Immature natural killer cell (primary cell): ENCODE measurements at regions not wholly inside any gene's neighbourhood (a gene's known extent, or its start where the extent isn't known, plus 50 kb on each side); places are given as distances from the start of the nearest gene placed in this dataset.

Experiments
- DNase-seq, 3 donors: peaks; one replicate each; pipeline ENCODE4 v3.0.0; 2022; ENCODE audit warnings: mixed read lengths in 1 of 3
- H3K27ac Mint-ChIP-seq, 6 donors: one replicate each; pipeline ENCODE4 v1.8.0; 2020; ENCODE audit warnings: mixed read lengths in 6 of 6, mild to moderate bottlenecking in 5 of 6, inconsistent platforms in 4 of 6, moderate library complexity in 3 of 6
- H3K27me3 Mint-ChIP-seq, 3 donors: one replicate each; pipeline ENCODE4 v1.8.0; 2020 to 2021; ENCODE audit warnings: low read depth in 3 of 3, mild to moderate bottlenecking in 3 of 3, mixed read lengths in 3 of 3, moderate library complexity in 3 of 3, inconsistent platforms in 1 of 3
- H3K36me3 Mint-ChIP-seq, 3 donors: one replicate each; pipeline ENCODE4 v1.8.0; 2020; ENCODE audit warnings: mixed read lengths in 3 of 3, inconsistent platforms in 2 of 3, mild to moderate bottlenecking in 2 of 3
- H3K4me1 Mint-ChIP-seq, 2 donors: one replicate each; pipeline ENCODE4 v1.8.0; 2020; ENCODE audit warnings: inconsistent platforms in 2 of 2, mild to moderate bottlenecking in 2 of 2, mixed read lengths in 2 of 2, moderate library complexity in 1 of 2
- H3K4me3 Mint-ChIP-seq, 5 donors: one replicate each; pipeline ENCODE4 v1.8.0; 2020; ENCODE audit warnings: mild to moderate bottlenecking in 5 of 5, mixed read lengths in 5 of 5, inconsistent platforms in 3 of 5, moderate library complexity in 3 of 5
- H3K9me3 Mint-ChIP-seq, 6 donors: one replicate each; pipeline ENCODE4 v1.8.0; 2020; ENCODE audit warnings: mild to moderate bottlenecking in 6 of 6, mixed read lengths in 6 of 6, inconsistent platforms in 4 of 6, moderate library complexity in 3 of 6

DNA sequence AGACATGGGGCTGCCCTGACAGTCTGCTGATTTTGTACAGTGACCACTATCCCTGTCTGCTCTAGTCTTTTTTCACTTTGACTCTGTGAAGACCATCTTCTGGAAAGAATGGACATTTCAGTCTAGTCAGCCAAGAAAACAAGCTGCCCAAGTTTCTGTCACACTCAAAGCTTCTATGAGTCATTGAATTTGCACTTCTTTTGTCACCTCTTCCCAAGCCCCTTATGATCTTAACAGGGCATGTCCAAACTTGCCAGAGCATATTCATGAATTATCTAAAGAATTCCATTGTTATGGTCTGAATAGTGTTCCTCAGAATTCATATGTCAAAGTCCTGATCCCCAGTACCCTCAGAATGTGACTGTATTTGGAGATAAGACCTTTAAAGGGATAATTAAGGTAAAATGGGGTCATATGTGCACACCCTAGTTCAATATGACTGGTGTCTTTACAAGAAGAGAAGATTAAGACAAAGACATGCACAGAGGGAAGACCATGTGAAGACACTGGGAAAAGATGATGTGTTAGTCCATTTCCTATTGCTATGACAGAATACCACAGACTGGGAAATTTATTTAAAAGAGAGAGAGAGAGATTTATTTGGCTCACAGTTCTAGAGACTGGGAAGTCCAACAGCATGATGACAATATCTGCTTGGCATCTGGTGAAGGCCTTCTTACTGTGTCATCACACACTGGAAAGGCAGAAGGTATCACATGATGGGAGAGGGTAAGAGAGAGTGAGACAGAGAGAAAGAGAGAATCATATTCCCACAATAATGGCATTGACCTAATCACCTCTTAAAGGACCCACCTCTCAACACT is 242.6 kb downstream of the BTG1 start:
- Mint-ChIP-seq H3K27ac (peak overlapping the region; percentile 8 to 87 (median 58)), H3K27me3 (peaks cover 1 to 2% (median 2%) of the 10 kb centered on the region in 3 donors), H3K4me1 (peaks cover 26 to 38% of the 10 kb centered on the region in 2 donors), H3K4me3 (peak overlapping the region in 1 of 5 donors; percentile 18), H3K9me3 (peaks cover 0 to 4% (median 0%) of the 10 kb centered on the region in 6 donors), H3K36me3 (peaks cover 5 to 20% (median 15%) of the 10 kb centered on the region in 3 donors)
- peak in 1 of 3 donors; percentile 12 for DNase-seq

DNA sequence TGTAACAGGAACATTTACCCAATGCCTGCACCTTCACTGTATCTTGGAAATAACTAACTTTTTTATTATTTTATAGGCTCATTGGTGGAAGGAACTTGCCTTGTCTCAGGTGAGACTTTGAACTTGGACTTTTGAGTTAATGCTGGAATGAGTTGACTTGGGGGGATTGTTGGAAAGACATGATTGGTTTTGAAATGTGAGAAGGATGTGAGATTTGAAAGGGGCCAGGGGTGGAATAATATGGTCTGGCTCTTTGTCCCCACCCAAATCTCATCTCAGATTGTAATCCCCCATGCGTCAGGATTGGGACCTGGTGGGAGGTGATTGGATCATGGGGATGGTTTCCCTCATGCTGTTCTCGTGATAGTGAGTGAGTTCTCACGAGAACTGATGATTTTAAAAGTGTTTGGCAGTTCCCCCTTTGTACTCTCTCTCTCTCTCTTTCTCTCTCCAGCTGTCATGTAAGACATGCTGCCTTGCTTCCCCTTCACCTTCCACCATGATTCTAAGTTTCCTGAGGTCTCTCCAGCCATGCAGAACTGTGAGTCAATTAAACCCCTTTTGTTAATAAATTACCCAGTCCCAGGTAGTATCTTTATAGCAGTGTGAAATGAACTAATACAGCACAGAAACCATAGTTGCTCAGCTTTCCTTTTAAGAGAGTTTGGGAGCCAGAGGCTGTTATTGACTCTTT is 244.1 kb downstream of the BTG1 start:
- Mint-ChIP-seq H3K4me3 (no peak overlapping the region), H3K36me3 (peaks cover 10 to 25% (median 24%) of the 10 kb centered on the region in 3 donors), H3K4me1 (peaks cover 26 to 38% of the 10 kb centered on the region in 2 donors), H3K9me3 (peaks cover 0 to 4% (median 0%) of the 10 kb centered on the region in 6 donors), H3K27ac (peak overlapping the region in 3 of 6 donors; percentile 2 to 80 (median 65)), H3K27me3 (peaks cover 1 to 2% (median 2%) of the 10 kb centered on the region in 3 donors)
- DNase-seq, result no peak

DNA sequence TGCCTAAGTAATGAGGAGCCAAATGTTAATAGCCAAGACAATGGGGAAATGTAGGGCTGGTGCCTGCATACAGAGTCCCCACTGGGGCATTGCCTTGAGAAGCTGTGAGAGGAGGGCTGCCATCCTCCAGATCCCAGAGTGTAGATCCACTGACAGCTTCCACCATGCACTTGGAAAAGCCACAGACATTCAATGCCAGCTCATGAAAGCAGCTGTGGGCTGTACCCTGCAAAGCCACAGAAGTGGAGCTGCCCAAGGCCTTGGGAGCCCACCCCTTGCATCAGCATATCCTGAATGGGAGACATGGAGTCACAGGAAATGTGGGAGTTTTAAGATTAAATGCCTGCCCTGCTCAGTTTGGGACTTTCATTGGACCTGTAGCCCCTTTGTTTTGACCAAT is 244.7 kb downstream of the BTG1 start:
- Mint-ChIP-seq H3K27ac (no peak overlapping the region), H3K36me3 (peaks cover 10 to 25% (median 24%) of the 10 kb centered on the region in 3 donors), H3K4me1 (peaks cover 26 to 38% of the 10 kb centered on the region in 2 donors), H3K4me3 (no peak overlapping the region), H3K27me3 (peaks cover 1 to 2% (median 2%) of the 10 kb centered on the region in 3 donors), H3K9me3 (peaks cover 0 to 4% (median 0%) of the 10 kb centered on the region in 6 donors)
- no peak for DNase-seq

DNA sequence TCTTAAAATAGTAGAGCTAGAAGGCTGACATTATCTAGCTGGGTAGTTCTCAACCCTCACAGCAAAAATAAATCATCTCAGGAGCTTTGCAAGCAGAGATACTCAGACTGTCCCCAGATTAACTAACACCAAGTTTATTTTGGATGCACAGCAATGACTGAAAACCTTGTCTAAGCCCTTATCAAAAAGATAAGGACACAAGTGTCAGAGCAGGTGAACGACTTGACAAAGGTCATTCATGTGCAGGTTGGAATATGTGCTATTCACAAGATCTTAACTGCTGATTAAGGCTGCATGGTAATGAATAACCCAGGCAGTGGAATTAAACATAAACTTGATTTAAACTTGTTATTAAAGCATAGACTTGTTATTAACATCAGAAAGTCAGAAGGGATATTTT is 246.6 kb downstream of the BTG1 start:
- H3K27me3 Mint-ChIP-seq, result peaks cover 1 to 4% (median 2%) of the 10 kb centered on the region in 3 donors
- peaks cover 0 to 4% (median 0%) of the 10 kb centered on the region in 6 donors for H3K9me3 Mint-ChIP-seq
- H3K4me1 Mint-ChIP-seq, result peaks cover 15 to 24% of the 10 kb centered on the region in 2 donors
- H3K27ac Mint-ChIP-seq, result no peak overlapping the region
- no peak overlapping the region for H3K4me3 Mint-ChIP-seq
- DNase-seq, result no peak
- H3K36me3 Mint-ChIP-seq, result peaks cover 10 to 24% (median 21%) of the 10 kb centered on the region in 3 donors

DNA sequence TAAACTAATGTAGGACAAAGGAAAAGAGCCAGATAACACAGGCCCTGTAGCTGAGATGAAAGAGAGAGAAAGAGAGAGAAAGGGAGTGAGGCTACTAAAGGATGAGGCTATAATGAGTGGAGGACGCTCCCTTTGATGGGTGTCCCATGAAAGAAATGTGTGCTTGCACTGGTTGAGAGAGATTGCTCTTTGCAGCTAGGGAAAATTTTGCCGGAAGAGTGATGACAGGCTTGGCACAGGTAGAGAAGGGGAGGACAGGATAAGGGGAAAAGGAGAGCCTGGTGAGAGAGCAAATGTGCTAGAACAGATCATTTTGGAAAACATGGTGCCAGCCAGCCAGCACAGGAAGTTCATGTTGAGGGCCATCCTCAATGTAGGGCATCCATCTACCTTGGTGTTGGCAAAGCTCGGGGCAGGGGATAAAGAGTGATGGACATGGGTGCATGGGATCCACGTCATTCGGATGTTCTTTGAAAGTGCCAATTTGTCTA is 248.6 kb downstream of the BTG1 start:
- no peak overlapping the region for H3K4me3 Mint-ChIP-seq
- peak overlapping the region in 2 of 6 donors; percentile 5 to 53 for H3K27ac Mint-ChIP-seq
- H3K4me1 Mint-ChIP-seq, result peaks cover under 1 to 5% of the 10 kb centered on the region in 2 donors
- no peak for DNase-seq
- peaks cover 0 to 4% (median 0%) of the 10 kb centered on the region in 6 donors for H3K9me3 Mint-ChIP-seq
- peaks cover 5 to 15% (median 14%) of the 10 kb centered on the region in 3 donors for H3K36me3 Mint-ChIP-seq
- peaks cover 1 to 5% (median 4%) of the 10 kb centered on the region in 3 donors for H3K27me3 Mint-ChIP-seq

DNA sequence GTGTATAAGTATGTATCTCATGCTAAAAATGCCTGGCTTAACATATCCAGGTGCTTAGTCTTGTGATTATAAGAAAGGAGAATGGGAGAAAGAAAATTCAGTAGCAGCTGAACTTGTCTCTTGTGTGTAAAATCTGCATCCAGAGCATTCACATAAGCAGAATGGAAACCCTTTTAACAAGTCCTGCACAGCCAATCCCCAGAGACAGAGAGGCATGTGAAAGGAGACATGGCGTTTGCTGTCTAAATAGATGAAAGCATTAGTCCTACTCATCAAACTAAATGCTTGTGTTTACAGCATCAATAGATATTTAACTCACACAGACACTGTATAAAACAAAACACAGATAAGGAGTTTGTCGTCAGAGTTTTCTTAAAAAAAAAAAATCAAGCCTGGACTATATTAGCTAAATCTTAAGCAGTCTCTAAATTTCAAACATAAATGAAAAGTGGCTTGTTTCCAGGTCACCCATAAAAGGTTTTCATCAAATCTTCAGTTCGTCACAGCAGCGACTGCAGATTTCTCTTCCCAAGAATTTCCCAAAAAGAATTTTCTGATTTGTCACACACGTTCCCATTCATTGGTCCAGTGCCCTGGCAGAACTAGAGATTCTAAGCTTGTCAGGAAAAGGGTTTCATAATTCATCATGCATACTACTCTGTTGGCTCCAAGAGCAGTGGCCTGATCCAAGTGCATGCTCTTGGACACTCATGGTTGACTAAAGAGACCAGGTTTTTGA is 249.2 kb downstream of the BTG1 start:
- peaks cover 0 to 1% (median 0%) of the 10 kb centered on the region in 6 donors for H3K9me3 Mint-ChIP-seq
- H3K27me3 Mint-ChIP-seq, result peaks cover 1 to 5% (median 2%) of the 10 kb centered on the region in 3 donors
- no peaks in the 10 kb centered on the region for H3K4me1 Mint-ChIP-seq
- H3K36me3 Mint-ChIP-seq, result peaks cover 5 to 16% (median 15%) of the 10 kb centered on the region in 3 donors
- peak overlapping the region in 1 of 6 donors; percentile 5 for H3K27ac Mint-ChIP-seq
- no peak overlapping the region for H3K4me3 Mint-ChIP-seq
- no peak for DNase-seq

DNA sequence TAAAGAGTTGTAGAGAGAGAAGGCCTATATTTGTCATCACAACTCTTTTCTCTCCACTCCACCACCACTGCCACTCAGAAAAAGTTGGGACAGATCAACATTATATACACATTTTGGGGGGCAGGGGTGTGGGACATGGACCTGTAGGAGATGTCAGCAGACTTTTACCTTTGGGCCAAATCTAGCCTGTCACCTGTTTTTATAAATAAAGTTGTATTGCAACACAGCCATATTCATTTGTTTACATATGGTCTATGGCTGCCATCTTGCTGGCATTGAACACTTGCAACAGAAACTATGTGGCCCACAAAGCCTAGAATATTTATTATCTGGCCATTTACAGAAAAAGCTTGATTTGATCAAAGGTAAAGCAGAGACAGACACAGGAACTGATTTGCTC is 250.7 kb downstream of the BTG1 start:
- Mint-ChIP-seq H3K4me3 (no peak overlapping the region), H3K9me3 (peaks cover 0 to 1% (median 0%) of the 10 kb centered on the region in 6 donors), H3K27ac (no peak overlapping the region), H3K27me3 (peaks cover 1 to 3% (median 2%) of the 10 kb centered on the region in 3 donors), H3K36me3 (peaks cover 5 to 10% (median 9%) of the 10 kb centered on the region in 3 donors), H3K4me1 (no peaks in the 10 kb centered on the region)
- DNase-seq, result no peak

DNA sequence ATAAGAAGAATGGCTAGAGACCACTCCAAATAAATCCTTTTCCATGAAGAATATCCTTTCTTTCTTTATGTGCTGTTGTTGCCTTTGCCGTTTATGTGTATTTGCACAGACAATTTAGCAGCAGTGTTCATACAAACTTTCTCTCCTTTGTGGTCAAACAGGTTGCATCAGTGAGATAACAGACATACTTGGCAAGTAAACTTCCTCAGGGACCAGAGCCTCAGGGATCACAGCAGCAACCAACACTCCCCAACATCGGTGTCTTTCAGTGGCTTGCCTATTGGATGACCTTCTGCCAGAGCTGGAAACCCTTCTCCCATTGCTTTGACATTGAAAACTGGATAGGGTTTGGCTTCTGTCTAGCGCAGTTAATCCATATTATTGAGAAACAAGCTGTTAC is 252.2 kb downstream of the BTG1 start:
- Mint-ChIP-seq H3K27ac (peak overlapping the region in 2 of 6 donors; percentile 3 to 32), H3K4me1 (no peaks in the 10 kb centered on the region), H3K9me3 (no peaks in the 10 kb centered on the region), H3K27me3 (peaks cover 0 to 3% (median 2%) of the 10 kb centered on the region in 3 donors), H3K4me3 (no peak overlapping the region), H3K36me3 (peaks cover 5 to 14% (median 9%) of the 10 kb centered on the region in 3 donors)
- no peak for DNase-seq

DNA sequence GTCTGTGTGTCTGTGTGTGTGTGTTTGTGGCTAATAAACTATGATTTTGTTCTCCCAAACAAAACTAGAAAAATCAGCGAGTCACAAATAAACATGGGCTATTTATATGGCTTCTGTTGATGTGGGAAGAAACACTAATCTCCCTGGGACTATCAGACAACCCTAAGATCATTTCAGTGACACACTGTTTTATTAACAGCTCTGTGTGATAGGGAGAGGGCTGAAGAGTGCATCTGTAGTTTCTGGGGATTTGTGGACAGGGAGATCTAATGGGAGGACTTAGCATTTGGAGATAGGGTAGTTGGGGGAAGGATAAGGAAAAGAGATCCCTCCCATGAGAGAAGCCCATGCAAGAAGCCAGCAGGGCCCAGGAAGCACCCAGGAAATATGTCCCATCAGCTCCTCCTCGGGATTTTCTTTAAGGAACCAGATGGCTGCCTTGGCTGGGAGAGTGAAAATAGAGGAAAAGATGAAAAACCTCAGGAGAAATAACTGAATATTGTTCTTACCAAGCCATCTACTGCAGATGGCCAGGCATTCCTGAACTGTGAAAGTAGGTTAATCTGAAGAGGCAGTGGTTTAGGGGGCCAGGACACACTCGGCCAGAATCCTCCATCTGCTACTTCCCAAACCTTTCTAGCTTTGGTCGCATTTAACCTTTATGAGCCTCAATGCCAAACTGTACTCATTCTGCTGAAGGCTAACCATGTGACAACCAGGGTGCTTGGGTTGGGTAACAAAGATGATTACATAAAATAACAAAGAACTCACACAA is 253.4 kb downstream of the BTG1 start:
- Mint-ChIP-seq H3K27me3 (peaks cover 0 to 3% (median 2%) of the 10 kb centered on the region in 3 donors), H3K4me1 (no peaks in the 10 kb centered on the region), H3K36me3 (peaks cover 4 to 14% (median 5%) of the 10 kb centered on the region in 3 donors), H3K9me3 (no peaks in the 10 kb centered on the region), H3K27ac (peak overlapping the region in 2 of 6 donors; percentile 67 to 82), H3K4me3 (no peak overlapping the region)
- DNase-seq, result no peak

DNA sequence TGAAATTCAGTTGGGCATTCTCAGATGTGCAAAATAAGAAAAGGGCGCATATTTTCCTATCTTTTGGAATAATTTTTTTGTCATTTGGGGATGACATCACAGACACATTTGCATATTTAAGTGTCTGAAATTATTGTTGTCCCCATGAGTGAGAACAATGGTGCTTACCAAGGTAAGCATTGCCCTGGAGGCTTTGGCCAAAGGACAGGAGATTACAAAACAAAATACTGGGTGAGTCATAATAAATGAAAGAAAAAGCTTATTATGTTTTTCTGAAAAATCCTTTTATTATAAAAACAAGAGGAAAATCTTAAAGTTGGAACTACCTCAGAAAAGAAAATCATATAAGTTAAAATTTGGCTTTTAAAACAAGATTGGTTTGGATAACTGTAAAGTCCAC is 254.9 kb downstream of the BTG1 start:
- no peaks in the 10 kb centered on the region for H3K9me3 Mint-ChIP-seq
- H3K36me3 Mint-ChIP-seq, result peaks cover 0 to 9% (median 0%) of the 10 kb centered on the region in 3 donors
- peaks cover 0 to 3% (median 2%) of the 10 kb centered on the region in 3 donors for H3K27me3 Mint-ChIP-seq
- no peaks in the 10 kb centered on the region for H3K4me1 Mint-ChIP-seq
- H3K4me3 Mint-ChIP-seq, result no peak overlapping the region
- no peak for DNase-seq
- no peak overlapping the region for H3K27ac Mint-ChIP-seq

DNA sequence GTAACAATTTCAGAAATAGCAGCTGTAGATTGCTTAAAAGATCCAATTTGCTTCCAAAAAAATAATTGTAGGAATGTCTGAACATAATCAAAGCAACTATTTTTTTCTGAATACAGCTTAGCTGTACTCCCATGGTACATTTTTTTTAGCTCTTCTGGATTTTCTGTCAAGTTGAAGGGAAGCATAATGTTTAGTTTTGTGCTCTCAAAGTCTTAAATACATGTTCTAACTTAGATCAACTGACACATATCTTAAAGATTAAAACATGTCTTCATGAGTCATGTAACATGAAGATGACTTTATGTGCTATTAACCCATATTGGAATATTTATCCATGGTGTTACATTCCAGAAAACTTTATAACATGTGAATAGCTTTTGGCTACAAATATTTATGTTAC is 255.7 kb downstream of the BTG1 start:
- Mint-ChIP-seq H3K4me1 (peaks cover 1 to 3% of the 10 kb centered on the region in 2 donors), H3K36me3 (peaks cover 0 to 9% (median 0%) of the 10 kb centered on the region in 3 donors), H3K27ac (peak overlapping the region in 1 of 6 donors; percentile 57), H3K4me3 (no peak overlapping the region), H3K27me3 (peaks cover 0 to 3% (median 1%) of the 10 kb centered on the region in 3 donors), H3K9me3 (no peaks in the 10 kb centered on the region)
- no peak for DNase-seq

DNA sequence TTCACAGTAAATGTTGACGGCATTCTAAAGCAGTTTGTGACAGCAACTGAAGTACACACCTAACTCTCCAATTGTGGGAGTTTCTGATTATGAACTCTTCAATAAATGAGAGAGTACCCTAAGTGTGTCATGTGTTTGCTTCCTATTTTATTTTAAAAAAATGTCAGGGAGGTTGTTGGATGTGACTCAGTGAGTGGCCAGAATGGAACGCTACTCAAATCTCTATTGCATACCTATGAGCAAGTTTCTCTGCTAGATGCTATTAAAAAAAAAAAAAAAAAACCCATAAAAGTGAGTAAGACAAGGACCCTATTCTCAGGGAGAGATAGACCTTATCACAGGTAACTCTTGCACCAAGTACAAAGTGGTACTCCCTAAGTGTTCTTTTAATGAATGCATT is 256.6 kb downstream of the BTG1 start:
- Mint-ChIP-seq H3K27ac (no peak overlapping the region), H3K36me3 (peaks cover 0 to 9% (median 0%) of the 10 kb centered on the region in 3 donors), H3K4me1 (peaks cover 7 to 8% of the 10 kb centered on the region in 2 donors), H3K4me3 (no peak overlapping the region), H3K27me3 (peaks cover 0 to 3% (median 2%) of the 10 kb centered on the region in 3 donors), H3K9me3 (no peaks in the 10 kb centered on the region)
- no peak for DNase-seq
